Sigmoid colon (tissue), 4 donors: ENCODE measurements at regions not wholly inside any gene's neighbourhood (a gene's known extent, or its start where the extent isn't known, plus 50 kb on each side); places are given as distances from the start of the nearest gene placed in this dataset.

Source experiments
- CTCF ChIP-seq, 4 experiments: fragments of 450-650 bp in 3 of 4; fragments of 200-600 bp in 1 of 4; IDR thresholded peaks; one replicate each; pipeline ENCODE4 v1.5.1; 2016 to 2019; ENCODE audit warnings: antibody characterized with exemption in 4 of 4, mild to moderate bottlenecking in 3 of 4, moderate library complexity in 2 of 4
- EP300 ChIP-seq, 4 donors: sonication (generic); formaldehyde crosslinking; IDR thresholded peaks; one replicate each; pipeline ENCODE4 v1.6.1; 2017; ENCODE audit warnings: antibody characterized with exemption in 4 of 4
- POLR2A ChIP-seq, 2 donors: fragments of 450-650 bp; IDR thresholded peaks; one replicate each; pipeline ENCODE4 v1.6.1; 2016; ENCODE audit warnings: antibody characterized with exemption in 2 of 2, mild to moderate bottlenecking in 2 of 2, moderate library complexity in 2 of 2
- POLR2AphosphoS5 ChIP-seq, 4 donors: sonication (generic); formaldehyde crosslinking; IDR thresholded peaks; one replicate each; pipeline ENCODE4 v1.6.1; 2017; ENCODE audit warnings: antibody characterized with exemption in 4 of 4

GRCh38 chr10:43945908-43946307 lies 297.2 kb upstream of the ZNF32 start:
- TF ChIP-seq CTCF (IDR thresholded peaks at IDR 0.05) (no peak), EP300 (IDR thresholded peaks at IDR 0.05) (no peak), POLR2AphosphoS5 (IDR thresholded peaks at IDR 0.05) (no peak), POLR2A (IDR thresholded peaks at IDR 0.05) (no peak)
